Activated T-cell treated with anti-CD3 and anti-CD28 coated beads, Interleukin-2, amount 50 U/mL, for 1 hour (primary cell): ENCODE measurements at regions not wholly inside any gene's neighbourhood (a gene's known extent, or its start where the extent isn't known, plus 50 kb on each side); places are given as distances from the start of the nearest gene placed in this dataset.
"Not testable (repeated sequence)": the region's sequence is repeated elsewhere in the genome, so short reads cannot be mapped to it uniquely, and the experiment has no call there.

Experiments used
- DNase-seq: peaks from one replicate; pipeline ENCODE4 v3.0.0-alpha.2; 2020

- no peak for DNase-seq
Observed at GRCh38 chr18:5015213-5015612, 181.8 kb downstream of the AKAIN1 start.

GRCh38 chr18:5004031-5004820 lies 192.8 kb downstream of the AKAIN1 start:
- not testable (repeated sequence) for DNase-seq

- DNase-seq, result no peak
Observed at GRCh38 chr18:4994710-4995109, 202.3 kb downstream of the AKAIN1 start.

- DNase-seq, result no peak
Observed at GRCh38 chr18:4987452-4988405, 209.3 kb downstream of the AKAIN1 start.

GRCh38 chr18:4986677-4987076 lies 210.4 kb downstream of the AKAIN1 start:
- no peak for DNase-seq

GRCh38 chr18:4986066-4986465 lies 211.0 kb downstream of the AKAIN1 start:
- DNase-seq, result no peak

- no peak for DNase-seq
Observed at GRCh38 chr18:4961121-4961909, 235.7 kb downstream of the AKAIN1 start.

GRCh38 chr18:4960578-4960977 lies 236.5 kb downstream of the AKAIN1 start:
- DNase-seq, result no peak

GRCh38 chr18:4931209-4931608 lies 265.8 kb downstream of the AKAIN1 start:
- no peak for DNase-seq

GRCh38 chr18:4921548-4921947 lies 275.5 kb downstream of the AKAIN1 start:
- DNase-seq, result no peak

- DNase-seq, result not testable (repeated sequence)
Observed at GRCh38 chr18:4917509-4917908, 279.5 kb downstream of the AKAIN1 start.

- no peak for DNase-seq
Observed at GRCh38 chr18:4908328-4908727, 288.7 kb downstream of the AKAIN1 start.

GRCh38 chr18:4906856-4907255 lies 290.2 kb downstream of the AKAIN1 start:
- no peak for DNase-seq

- DNase-seq, result no peak
Observed at GRCh38 chr18:4888251-4889040, 308.6 kb downstream of the AKAIN1 start.

GRCh38 chr18:4878480-4878879 lies 318.6 kb downstream of the AKAIN1 start:
- DNase-seq, result no peak

- DNase-seq, result no peak
Observed at GRCh38 chr18:4871197-4871596, 325.9 kb downstream of the AKAIN1 start.

- no peak for DNase-seq
Observed at GRCh38 chr18:4870177-4870773, 326.8 kb downstream of the AKAIN1 start.

GRCh38 chr18:4869155-4869554 lies 327.9 kb downstream of the AKAIN1 start:
- no peak for DNase-seq

- no peak for DNase-seq
Observed at GRCh38 chr18:4858379-4859127, 338.5 kb downstream of the AKAIN1 start.

- DNase-seq, result no peak
Observed at GRCh38 chr18:4854671-4855070, 342.4 kb downstream of the AKAIN1 start.
